OCI-M2 (cell line): ENCODE measurements at regions not wholly inside any gene's neighbourhood (a gene's known extent, or its start where the extent isn't known, plus 50 kb on each side); places are given as distances from the start of the nearest gene placed in this dataset.
A peak's percentile ranks its signal among the peaks of the same experiment; 100 is the strongest.
"Not testable (repeated sequence)": the region's sequence is repeated elsewhere in the genome, so short reads cannot be mapped to it uniquely, and the experiment has no call there.

ENCODE experiments used
- DNase-seq: peaks from one replicate; lab custom pipeline; 2025; ENCODE audit not compliant: unreplicated experiment; lab: John Stamatoyannopoulos, UW

DNA sequence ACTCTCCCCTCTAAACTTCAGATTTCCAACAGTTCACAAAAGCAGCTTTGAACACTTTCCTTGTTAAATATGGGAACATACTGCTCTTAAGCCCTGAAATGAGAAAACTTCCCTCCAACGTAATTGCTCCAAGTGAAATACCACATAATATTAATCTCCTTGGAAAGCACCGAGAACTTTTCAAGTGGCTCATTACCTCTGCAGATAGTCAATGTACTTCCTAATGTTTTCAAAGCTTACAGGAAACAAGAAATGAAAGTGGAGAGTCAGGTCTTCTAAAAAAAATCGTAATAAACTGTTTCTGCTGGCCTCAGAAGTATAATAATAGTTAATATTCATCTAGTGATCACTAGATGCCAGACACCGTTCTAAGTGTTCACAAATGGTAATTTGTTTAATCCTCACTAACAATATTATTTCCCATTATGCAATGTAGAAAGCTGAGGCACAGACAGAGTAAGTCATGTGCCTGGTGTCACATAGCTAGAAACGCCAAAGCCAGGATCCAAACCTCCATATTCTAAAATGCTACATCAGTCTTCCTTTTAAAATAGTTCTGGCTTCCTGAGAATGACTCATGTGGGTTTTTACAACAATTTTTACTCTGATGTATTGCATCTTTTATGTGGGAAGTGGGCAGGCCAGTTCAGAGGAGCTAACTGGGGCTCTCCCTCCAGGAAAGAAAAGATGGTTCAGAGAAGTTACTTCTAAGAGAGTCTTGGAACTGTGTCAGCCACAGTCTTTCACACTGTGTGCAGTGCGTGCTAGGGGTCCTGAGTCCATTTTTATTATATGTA lies 177.2 kb downstream of the PLPPR4 start:
- no peak for DNase-seq

DNA sequence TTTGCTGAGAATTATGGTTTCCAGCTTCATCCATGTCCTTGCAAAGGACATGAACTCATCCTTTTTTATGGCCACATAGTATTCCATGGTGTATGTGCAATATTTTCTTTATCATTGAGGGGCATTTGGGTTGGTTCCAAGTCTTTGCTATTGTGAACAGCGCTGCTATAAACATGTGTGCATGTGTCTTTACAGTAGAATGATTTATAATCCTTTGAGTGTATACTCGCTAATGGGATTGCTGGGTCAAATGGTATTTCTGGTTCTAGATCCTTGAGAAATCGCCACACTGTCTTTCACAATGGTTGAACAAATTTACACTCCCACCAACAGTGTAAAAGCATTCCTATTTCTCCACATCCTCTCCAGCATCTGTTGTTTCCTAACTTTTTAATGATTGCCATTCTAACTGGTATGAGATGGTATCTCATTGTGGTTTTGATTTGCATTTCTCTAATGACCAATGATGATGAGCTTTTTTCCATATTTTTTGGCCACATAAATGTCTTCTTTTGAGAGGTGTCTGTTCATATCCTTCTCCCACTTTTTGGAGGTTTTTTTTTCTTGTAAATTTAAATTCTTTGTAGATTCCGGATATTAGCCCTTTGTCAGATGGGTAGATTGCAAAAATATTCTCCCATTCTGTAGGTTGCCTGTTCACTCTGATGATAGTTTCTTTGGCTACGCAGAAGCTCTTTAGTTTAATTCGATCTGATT lies 180.1 kb downstream of the PLPPR4 start:
- DNase-seq = not testable (repeated sequence)

DNA sequence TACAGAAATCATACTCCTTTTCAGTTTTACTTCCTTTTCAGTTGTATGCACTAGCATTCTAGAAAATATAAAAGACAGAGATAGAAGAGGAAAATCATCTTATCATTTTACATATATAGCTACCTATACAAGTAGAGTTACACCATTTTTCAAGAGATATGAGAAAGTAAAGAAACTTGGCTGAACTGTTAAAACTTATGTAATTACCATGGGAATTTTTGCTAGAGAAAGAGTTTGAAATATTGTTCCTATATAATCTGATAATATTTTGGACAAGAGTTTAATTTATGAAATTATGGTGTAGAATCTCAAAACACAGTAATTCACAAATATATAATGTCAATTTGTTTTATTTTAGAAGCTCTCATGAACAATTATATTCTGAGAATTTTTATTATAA lies 180.8 kb downstream of the PLPPR4 start:
- no peak for DNase-seq

DNA sequence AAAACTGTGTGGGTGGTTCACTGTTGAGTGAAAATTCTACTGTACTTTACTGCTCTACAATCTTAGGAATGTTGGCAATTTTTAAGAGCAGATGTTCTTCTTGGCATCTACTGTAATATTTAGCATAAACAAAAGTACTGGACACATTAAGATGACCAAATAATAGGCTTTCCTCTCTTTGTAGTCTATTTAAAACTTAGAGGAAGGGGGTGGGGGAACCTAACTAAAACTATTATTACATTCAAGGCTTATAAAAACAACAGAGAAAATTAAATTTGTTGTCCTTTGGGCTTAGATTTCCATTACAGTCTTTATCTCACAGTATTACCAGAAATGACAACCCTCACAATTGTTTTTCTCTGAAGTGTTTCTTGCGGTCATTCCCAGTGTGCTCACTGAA lies 181.2 kb downstream of the PLPPR4 start:
- no peak for DNase-seq

DNA sequence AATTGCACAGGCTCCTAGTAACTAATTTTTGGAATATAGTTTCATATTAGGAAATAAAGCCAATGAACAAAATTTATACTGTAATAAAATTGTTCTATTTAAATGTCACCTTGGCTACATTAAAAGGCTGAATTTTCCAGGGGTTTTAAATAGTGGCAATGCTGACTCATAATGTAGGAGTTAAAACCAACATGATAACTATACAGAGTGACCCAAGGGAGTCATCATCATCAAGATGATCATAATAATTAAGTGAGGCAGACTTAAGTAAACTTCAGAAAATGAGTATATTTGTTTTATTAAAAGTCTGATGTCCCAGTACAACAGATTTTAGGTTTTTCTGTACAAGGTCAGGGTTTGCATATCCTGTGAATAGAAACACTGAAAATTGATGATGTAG lies 183.4 kb downstream of the PLPPR4 start:
- no peak for DNase-seq

DNA sequence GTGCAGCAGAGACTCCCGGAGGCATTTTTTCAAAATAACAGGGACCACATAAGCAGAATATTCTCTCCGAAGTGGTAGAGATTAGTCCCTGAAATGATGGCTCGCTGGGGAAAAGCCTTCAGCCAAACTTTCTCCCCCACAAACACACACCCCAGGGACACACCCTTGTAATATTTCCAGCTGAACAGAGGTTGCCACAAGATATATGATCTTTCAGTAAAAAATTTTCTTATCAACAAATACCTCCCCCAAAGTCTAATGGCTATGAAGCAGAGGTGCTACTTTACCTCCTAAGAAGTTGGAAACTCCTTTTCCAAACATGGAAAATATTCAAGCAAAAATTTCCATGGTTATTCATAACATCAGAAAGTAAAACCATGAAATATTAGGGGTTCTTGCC lies 190.2 kb upstream of the PALMD start:
- DNase-seq = no peak

DNA sequence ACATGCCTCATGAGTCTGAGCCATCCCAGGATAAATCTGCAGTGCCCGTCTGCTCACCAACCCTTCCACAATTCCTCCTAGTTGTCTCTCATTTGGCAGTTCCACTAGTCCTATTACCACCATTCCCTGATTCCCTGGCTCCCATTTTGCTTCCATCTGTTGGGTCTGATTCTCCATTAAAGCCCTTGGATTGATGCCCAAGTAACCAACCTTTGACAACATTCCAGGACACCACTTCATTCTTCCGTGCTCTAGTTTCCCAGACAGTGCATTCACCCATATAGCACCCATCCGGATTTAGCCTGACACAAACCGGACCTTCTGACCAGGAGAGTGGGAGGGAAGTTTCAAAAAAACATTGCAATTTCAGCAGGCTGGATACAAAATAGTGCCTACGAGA lies 189.4 kb upstream of the PALMD start:
- no peak for DNase-seq

DNA sequence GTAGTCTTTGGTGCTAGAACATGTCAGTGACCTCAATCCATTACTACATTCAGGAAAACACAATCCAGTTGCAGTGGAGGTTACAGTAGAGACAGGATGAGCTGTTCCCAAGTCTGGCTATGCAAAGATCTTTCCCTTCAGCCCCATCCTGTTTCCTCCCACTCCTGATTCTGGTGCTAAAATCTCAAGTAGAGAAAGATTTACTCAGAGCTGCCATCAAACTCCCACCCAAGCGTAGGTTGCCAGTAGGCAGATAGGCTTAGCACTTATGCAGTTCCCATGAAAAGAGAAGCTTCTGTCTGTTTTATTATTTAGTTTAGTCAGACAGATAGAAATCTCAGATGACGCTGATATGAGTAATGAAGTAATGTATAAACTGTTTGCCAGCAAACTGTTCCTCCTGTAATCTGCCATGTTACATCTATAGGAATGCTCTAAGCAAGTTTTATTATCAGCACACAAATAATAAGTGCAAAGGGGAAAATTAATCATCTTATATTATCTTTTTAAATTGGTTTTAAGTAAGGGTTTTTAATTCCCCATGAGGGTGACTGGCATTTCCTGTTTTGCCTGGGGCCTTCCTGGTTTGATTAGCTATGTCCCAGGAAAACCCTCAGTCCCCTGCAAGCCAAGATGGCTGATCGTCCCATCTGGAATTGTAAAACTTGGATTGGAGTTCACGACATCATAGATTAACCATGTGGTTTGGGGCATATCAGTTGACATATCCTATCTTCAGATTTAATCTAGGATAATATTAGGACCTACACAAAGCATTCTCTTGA lies 188.3 kb upstream of the PALMD start:
- no peak for DNase-seq

DNA sequence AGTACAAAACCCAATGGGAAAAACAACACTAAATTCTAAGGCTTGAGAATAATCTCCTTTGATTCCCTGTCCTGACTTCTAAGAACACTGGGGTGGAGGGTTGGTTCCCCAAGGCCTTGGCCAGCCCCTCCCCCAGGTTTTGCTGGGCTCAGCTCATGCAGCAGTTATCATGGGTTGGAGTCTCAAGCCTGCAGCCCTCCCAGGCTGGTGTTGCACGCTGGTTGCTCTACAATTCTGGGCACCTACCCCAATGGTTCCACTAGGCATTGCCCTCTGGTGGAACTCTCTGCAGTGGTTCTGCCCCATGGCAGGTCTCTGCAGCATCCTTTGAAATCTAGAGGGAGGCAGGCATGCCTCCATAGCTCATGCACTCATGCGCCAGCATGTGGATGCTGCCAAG lies 184.4 kb upstream of the PALMD start:
- DNase-seq = no peak

DNA sequence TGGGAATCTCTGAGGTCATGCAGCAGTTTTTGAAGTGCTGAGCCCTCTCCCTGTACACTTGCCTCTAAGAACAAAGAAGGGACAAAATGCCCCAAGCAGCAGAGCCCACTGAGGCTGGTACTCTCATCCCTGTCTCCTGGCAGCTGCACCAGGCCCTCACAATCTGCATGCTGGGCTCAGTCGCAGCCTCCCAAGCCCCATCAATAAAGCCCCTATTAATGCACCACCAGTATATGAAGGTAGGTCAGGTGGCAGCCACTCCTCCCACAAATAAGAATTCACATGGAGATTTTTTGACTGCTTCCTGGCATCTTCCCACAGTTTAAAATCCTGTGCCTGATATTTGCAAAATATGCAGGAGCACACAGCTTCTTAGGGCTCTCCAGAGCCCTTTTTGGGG lies 181.2 kb upstream of the PALMD start:
- DNase-seq = no peak

DNA sequence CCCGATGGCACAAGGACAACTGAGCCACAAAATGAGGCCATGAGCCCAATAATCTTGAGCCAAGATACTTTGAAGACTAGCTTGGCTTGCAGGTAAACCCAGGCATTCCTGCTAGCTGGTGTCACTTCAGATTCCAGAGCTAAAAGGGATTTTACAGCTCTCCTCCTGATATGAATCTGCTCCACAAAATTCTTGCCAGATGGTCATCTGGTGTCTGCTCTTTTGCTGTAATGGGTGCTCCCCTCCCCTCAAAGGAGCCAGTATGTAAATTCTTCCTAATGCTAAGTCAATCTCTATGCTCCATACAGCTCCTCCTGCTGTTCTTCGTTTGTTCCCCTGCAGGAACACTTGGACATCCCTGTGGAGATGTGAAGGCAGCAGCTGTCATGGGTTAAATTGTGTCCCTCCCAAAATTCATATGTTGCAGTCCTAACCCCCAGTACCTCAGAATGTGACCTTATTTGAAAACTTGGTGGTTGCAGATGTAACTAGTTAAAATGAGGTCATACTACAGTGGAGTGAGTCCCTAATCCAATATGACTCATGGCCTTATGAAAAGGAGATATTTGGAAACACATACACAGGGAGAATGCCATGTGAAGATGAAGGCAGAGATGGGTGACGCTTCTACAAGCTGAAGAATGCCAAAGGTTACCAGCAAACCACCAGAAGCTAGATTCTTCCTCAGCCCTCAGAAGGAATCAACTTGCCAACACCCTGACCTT lies 180.6 kb upstream of the PALMD start:
- DNase-seq = no peak

DNA sequence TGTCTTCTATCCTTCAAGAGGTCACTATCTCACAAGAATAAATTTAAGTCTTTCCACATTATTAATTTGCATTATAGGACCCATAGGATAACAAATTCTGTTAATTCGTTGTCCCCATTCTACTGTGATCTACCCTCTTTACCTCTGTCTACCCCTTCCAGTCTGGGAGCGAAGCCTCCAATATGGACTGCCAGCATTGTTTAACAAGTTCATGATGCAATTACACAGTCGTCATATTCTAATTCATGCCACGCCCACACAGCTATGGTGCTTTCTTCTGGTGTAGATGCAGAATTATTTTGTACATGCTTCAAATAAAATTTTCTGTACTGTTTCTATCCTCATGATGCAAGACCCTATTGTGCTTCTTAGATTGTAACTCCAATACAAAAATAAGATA lies 178.3 kb upstream of the PALMD start:
- DNase-seq = no peak

DNA sequence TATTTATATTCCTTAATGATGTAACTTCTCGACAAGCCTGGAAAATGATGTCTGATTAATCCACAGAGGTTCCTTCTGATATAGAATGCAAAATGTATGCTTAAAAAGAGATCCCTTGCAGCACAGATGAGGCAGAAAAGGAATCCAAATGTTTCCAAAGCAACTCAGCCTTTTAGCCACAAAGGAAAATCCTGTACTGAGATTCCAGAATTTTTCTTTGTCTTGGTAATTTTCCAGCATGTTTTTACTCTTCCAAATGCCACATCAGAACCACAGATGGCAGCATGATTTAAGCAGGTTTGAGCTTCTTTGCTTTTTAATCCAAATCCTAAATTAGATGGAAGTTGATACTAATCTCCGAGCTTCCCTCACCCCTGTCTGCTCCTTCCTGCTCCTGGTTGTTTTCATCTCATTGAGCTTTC lies 176.4 kb upstream of the PALMD start:
- no peak for DNase-seq

DNA sequence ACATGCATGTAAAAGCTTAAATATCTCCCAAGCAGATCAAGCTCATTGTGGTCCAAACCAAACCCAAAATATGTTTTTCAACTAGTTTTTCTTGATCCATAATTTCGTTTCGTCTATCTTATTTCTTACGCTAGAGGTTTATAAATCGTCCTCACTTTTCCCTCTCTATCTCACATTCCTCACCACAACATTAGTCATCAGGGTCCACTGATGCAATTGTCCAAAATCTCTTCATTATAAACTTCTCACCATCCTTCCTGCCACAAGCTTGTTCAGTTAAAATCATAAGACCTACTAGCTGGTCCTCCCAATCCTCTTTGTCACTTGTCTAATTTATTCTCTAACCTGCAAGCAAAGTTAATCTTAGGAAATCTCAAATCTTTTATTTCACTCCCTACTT lies 173.0 kb upstream of the PALMD start:
- DNase-seq = no peak

DNA sequence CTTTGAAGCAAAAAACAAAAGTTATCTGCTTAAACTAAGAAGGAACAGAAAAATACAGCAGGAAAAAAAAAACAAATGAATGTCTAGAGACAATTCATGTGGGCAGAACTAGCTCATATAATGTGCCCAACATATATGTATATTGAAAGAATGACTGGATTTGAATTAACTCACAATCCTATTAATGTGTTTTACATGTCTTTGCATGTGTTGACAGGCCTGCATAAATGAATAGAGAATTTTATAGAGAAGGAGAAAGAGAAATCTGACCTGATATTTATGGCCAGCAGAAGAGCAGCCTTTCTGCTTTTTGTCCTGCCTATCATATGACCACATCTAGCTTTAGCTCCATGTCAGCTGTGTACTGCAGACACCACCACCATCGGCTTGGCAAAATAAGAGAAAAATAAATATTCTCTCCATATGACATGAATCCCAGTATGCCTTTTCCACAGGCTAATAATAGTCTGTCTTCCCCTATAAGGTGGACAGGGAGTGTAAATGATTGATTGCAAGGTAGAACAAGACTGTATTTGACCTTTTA lies 171.5 kb upstream of the PALMD start:
- no peak for DNase-seq

DNA sequence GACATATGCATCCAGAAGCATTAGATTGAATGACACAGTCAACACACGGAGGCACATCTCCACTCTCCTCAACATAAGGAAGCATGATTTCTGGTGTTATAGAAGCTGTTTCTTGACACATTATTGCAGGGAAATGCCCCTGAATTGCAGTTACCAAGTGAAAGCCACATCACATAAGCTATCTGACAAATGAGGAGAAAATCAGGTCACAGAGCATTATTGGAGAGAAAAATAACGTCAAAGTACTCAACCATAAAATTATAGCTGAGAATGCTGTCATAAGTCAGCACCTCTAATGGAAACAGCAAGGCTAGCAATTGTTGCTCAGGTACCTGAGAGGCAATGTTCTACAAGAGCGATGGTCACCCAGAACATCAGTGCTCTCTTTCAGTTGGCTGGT lies 169.9 kb upstream of the PALMD start:
- DNase-seq = no peak

DNA sequence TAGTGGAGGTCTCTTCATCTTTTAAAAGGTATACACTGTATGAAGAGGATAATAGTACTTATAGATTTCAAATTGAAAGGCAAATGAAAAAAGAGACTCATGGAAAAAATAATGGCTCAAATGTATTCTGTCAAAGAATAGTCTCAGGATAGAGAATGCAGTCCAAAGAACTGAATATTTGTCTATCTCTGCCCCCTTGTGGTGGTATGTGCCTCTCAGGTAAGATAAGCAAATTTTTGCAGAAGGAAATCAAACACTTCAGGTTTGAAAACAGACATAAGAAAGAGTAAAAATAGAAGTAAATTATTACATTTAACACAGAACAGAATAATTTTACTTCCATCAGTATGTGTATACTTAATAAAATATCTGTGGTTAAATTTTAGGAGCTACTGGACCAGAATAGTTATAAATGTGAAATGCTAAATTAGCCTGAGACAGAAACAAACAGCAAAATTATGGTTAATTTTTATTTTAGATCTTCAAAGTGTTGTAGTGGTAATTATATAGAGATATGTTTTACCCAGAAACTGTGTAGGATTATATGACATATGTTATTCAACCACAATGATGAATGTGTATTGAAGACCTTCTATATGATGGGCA lies 164.4 kb upstream of the PALMD start:
- peak; percentile 12 for DNase-seq

DNA sequence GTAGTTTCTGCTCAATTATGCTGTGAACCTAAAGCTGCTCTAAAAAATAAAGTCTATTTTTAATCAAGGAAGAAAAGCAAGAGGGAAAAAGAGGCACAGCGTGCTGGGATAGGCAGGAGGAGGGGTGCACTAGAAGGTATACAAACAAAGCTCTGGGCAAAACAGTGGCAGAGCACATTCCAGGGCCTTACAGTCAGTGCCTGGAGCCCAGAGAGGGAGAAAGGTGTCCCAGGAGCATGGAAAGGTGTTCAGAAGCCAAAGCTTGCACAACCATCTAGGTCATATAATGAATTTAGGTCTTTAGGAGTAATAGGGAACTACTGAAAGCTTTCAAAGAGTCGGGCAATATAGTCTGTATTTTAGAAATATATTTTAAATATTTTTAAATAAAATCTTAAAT lies 163.6 kb upstream of the PALMD start:
- no peak for DNase-seq

DNA sequence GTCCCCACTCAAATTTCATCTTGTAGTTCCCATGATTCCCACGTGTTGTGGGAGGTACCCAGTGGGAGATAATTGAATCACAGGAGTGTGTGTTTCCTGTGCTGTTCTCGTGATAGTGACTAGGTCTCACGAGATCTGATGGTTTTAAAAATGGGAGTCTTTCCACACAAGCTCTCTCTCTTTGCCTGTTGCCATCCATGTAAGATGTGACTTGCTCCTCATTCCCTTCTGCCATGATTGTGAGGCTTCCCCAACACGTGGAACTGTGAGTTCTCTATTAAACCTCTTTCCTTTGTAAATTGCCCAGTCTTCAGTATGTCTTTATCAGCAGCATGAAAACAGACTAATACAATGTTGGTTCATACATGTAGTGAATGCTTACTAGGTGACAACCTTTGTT lies 163.2 kb upstream of the PALMD start:
- DNase-seq = no peak

DNA sequence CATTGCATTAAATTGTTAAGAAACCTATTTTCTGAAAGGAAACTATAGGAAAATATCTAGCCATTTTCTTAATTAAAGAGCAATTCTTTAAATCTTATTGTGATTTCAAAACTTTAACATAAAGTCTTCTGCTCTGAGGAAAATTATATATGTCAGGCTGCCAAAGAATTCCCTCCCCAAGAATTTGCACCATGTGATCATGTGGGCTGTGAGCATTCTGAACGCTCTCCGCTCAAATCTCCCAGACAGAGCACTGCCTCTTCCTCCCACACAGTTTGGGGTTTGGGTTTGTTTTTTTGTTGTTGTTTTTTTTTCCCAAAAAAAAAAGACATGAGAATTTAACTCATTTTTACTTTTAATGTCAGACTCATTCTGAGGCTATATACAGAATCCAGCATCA lies 155.9 kb upstream of the PALMD start:
- no peak for DNase-seq

DNA sequence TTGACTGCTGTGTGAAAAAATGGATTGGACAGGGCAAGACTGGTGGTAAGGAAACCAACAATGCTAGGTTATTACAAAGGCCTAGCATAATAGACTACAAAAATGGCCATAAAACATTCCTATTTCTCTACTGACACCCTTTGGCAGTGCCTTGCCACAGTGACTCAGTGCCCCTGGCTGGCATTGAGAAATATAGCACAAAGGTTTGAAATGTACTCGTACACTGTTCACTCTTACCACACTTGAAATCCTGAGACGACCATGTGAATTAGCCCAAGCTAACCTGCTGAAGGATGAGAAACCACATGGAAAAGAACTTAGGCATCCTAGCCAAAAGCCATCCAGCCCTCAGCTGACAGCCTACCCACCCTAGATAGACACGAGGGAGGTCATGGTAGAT lies 149.8 kb upstream of the PALMD start:
- no peak for DNase-seq
